Endothelial cell (in vitro differentiated cells): ENCODE measurements at regions not wholly inside any gene's neighbourhood (a gene's known extent, or its start where the extent isn't known, plus 50 kb on each side); places are given as distances from the start of the nearest gene placed in this dataset.

Source experiments
- DNase-seq: peaks from one replicate; pipeline ENCODE4 v3.0.0; 2021; ENCODE audit warnings: low spot score
- H3K27ac Mint-ChIP-seq: one replicate; pipeline ENCODE4 v1.8.0; 2021; ENCODE audit warnings: mixed read lengths, inconsistent platforms; ENCODE audit not compliant: unreplicated experiment
- H3K27me3 Mint-ChIP-seq: one replicate; pipeline ENCODE4 v1.8.0; 2021; ENCODE audit warnings: mild to moderate bottlenecking, moderate library complexity, mixed read lengths, inconsistent platforms; ENCODE audit not compliant: unreplicated experiment
- H3K36me3 Mint-ChIP-seq: one replicate; pipeline ENCODE4 v1.8.0; 2021; ENCODE audit warnings: mild to moderate bottlenecking, low read depth, mixed read lengths, inconsistent platforms; ENCODE audit not compliant: unreplicated experiment
- H3K4me1 Mint-ChIP-seq: one replicate; pipeline ENCODE4 v1.8.0; 2021; ENCODE audit warnings: mild to moderate bottlenecking, mixed read lengths, inconsistent platforms; ENCODE audit not compliant: unreplicated experiment
- H3K4me3 Mint-ChIP-seq: one replicate; pipeline ENCODE4 v1.8.0; 2021; ENCODE audit warnings: mild to moderate bottlenecking, mixed read lengths, inconsistent platforms; ENCODE audit not compliant: unreplicated experiment
- H3K9me3 Mint-ChIP-seq: one replicate; pipeline ENCODE4 v1.8.0; 2021; ENCODE audit warnings: mixed read lengths, inconsistent platforms; ENCODE audit not compliant: unreplicated experiment
- CTCF ChIP-seq: fragments of 200-600 bp; sonication (generic); IDR thresholded peaks from one replicate; pipeline ENCODE4 v1.5.0; 2021; ENCODE audit warnings: antibody characterized with exemption; ENCODE audit not compliant: unreplicated experiment

DNA sequence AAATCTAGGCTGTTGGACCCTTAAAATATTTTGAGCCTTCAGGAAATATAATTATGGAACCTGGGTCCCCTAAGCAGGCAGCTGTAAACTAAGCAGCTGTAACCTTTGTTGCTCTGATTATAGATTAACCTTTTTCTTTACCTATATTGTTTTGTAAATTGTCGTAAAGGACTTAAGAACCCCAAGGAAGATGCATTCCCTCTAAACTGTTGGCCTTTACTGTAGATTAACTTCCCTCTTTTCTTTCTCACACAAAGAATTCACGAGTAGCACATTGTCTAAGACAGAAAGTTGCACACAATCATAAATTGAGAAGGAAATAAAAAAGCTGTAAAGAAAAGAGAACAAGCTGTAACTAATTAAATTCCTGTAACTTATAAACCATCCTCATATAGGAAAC is 877.3 kb downstream of the ROBO2 start:
- TF ChIP-seq CTCF: no peak
- H3K27ac Mint-ChIP-seq: no peak overlapping the region
- H3K4me3 Mint-ChIP-seq: no peak overlapping the region
- H3K36me3 Mint-ChIP-seq: no peaks in the 10 kb centered on the region
- no peak for DNase-seq
- no peaks in the 10 kb centered on the region for H3K27me3 Mint-ChIP-seq
- no peaks in the 10 kb centered on the region for H3K4me1 Mint-ChIP-seq
- no peaks in the 10 kb centered on the region for H3K9me3 Mint-ChIP-seq

- Mint-ChIP-seq H3K4me1 (no peaks in the 10 kb centered on the region), H3K27me3 (no peaks in the 10 kb centered on the region), H3K4me3 (no peak overlapping the region), H3K36me3 (no peaks in the 10 kb centered on the region), H3K9me3 (no peaks in the 10 kb centered on the region), H3K27ac (no peak overlapping the region)
- TF ChIP-seq CTCF: no peak
- no peak for DNase-seq
These were observed 879.3 kb downstream of the ROBO2 start for GRCh38 chr3:77919244-77919643.

DNA sequence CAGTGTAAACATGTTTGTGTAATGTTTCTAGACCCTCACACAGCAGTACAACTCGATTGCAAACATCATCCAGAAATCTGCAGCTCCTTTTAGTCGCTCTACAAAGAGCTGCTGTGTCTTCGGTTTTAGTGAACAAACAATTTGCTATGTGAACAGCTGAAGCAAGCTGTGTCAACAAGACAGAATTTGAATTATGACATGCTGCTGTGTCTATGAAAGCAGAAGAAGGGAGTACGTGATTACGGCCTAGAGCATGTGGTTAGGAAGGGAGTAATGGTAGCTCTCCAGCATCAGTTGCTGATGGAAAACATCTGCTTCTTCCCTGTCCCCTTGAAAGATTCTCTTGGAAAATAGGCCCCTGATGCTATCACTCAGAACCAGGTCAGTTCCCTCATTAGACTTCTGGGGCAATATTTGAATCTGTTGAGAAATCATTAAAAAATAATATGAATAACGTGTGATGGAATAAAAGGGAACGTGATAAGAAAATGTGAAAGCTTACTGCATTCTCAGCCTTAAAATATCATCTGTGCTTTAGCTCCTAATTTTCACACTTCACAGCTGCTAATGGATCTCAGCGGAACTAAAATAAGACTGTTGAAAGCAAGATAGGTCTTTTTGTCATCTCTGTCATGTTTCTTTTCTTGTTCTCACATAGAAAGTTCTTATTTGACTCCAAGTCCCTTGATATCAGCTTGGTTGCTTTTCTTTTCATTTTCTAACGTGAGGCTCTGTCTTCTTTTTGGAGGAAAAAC is 891.5 kb downstream of the ROBO2 start:
- Mint-ChIP-seq H3K4me1 (no peaks in the 10 kb centered on the region), H3K27me3 (no peaks in the 10 kb centered on the region), H3K4me3 (no peak overlapping the region), H3K27ac (no peak overlapping the region), H3K9me3 (no peaks in the 10 kb centered on the region), H3K36me3 (no peaks in the 10 kb centered on the region)
- no peak for DNase-seq
- TF ChIP-seq CTCF: no peak

- no peaks in the 10 kb centered on the region for H3K36me3 Mint-ChIP-seq
- no peak overlapping the region for H3K4me3 Mint-ChIP-seq
- TF ChIP-seq CTCF: no peak
- DNase-seq: no peak
- H3K9me3 Mint-ChIP-seq: no peaks in the 10 kb centered on the region
- no peaks in the 10 kb centered on the region for H3K4me1 Mint-ChIP-seq
- H3K27ac Mint-ChIP-seq: no peak overlapping the region
- H3K27me3 Mint-ChIP-seq: no peaks in the 10 kb centered on the region
These were observed 893.0 kb downstream of the ROBO2 start for GRCh38 chr3:77932926-77933325.

- Mint-ChIP-seq H3K27me3 (no peaks in the 10 kb centered on the region), H3K36me3 (no peaks in the 10 kb centered on the region), H3K4me1 (no peaks in the 10 kb centered on the region), H3K9me3 (no peaks in the 10 kb centered on the region), H3K27ac (no peak overlapping the region), H3K4me3 (no peak overlapping the region)
- DNase-seq: no peak
- no peak for TF ChIP-seq CTCF
These were observed 894.0 kb downstream of the ROBO2 start for GRCh38 chr3:77933926-77934325.
